GM23248 (cell line): ENCODE measurements at regions not wholly inside any gene's neighbourhood (a gene's known extent, or its start where the extent isn't known, plus 50 kb on each side); places are given as distances from the start of the nearest gene placed in this dataset.
"Not testable (repeated sequence)": the region's sequence is repeated elsewhere in the genome, so short reads cannot be mapped to it uniquely, and the experiment has no call there.

ENCODE experiments used
- EZH2 ChIP-seq: fragments of 200-600 bp; sonication (generic); IDR thresholded peaks from 2 replicates; pipeline ENCODE4 v1.6.1; 2018; ENCODE audit warnings: antibody characterized with exemption, mild to moderate bottlenecking; ENCODE audit not compliant: insufficient read depth, poor library complexity, severe bottlenecking
- EZH2phosphoT487 ChIP-seq: fragments of 200-600 bp; sonication (generic); IDR thresholded peaks from 2 replicates; pipeline ENCODE4 v1.6.1; 2018; ENCODE audit warnings: antibody characterized with exemption, moderate library complexity, mild to moderate bottlenecking, low read depth; ENCODE audit not compliant: insufficient read depth

- TF ChIP-seq EZH2phosphoT487, EZH2: not testable (repeated sequence)
Measured at GRCh38 chrX:63217549-63217948, 133.6 kb downstream of the SPIN4 start.
